MM.1S (cell line): ENCODE measurements at regions not wholly inside any gene's neighbourhood (a gene's known extent, or its start where the extent isn't known, plus 50 kb on each side); places are given as distances from the start of the nearest gene placed in this dataset.

Experiments used
- CTCF ChIP-seq: fragments of 300-600 bp; sonication (generic); IDR thresholded peaks from 2 replicates; pipeline ENCODE4 v1.5.1; 2016; ENCODE audit warnings: antibody characterized with exemption, low read length, mixed read lengths
- EZH2 ChIP-seq: fragments of 300-600 bp; sonication (generic); optimal IDR thresholded peaks from 2 replicates; pipeline ENCODE3; 2017; ENCODE audit warnings: low read depth, mild to moderate bottlenecking, antibody characterized with exemption, low read length, mixed read lengths
- EZH2phosphoT487 ChIP-seq: fragments of 300-600 bp; sonication (generic); IDR thresholded peaks from 2 replicates; pipeline ENCODE4 v1.6.1; 2018; ENCODE audit warnings: antibody characterized with exemption, low read length

- TF ChIP-seq CTCF: no peak
- no peak for TF ChIP-seq EZH2phosphoT487
- no peak for TF ChIP-seq EZH2
Measured at GRCh38 chr4:166506051-166506450, 633.0 kb downstream of the TLL1 start.
